Spleen (tissue), 7 donors: ENCODE measurements at regions not wholly inside any gene's neighbourhood (a gene's known extent, or its start where the extent isn't known, plus 50 kb on each side); places are given as distances from the start of the nearest gene placed in this dataset.

Experiments
- CTCF ChIP-seq, 11 experiments: fragments of 200-600 bp in 7 of 11; fragments of 450-650 bp in 4 of 11; sonication (generic) in 4 of 11; IDR thresholded peaks in 8 of 11; conservative IDR thresholded peaks in 3 of 11; 1 replicate in 7 of 11; 2 replicates in 4 of 11; pipeline versions ENCODE4 v1.4.0 to v1.8.0; 2016 to 2021; ENCODE audit warnings: antibody characterized with exemption in 11 of 11, inconsistent platforms in 4 of 11, mild to moderate bottlenecking in 1 of 11
- POLR2A ChIP-seq, 3 donors: fragments of 450-650 bp; IDR thresholded peaks; one replicate each; pipeline ENCODE4 v1.5.1; 2017; ENCODE audit warnings: antibody characterized with exemption in 3 of 3, mild to moderate bottlenecking in 1 of 3
- POLR2AphosphoS5 ChIP-seq, 3 donors: sonication (generic); formaldehyde crosslinking; IDR thresholded peaks; one replicate each; pipeline ENCODE4 v1.5.1; 2017; ENCODE audit warnings: antibody characterized with exemption in 3 of 3
- donor health status: DM: no; HTN: no; CAD: no; lungs with moderate emphysema.
- donor health status: DM: no; HTN: no; CAD: no.
- donor health status: DM: no; HTN: no; CAD: no.

GRCh38 chr13:39119422-39119821, 81.2 kb downstream of the NHLRC3 start:
- TF ChIP-seq CTCF (IDR thresholded peaks at IDR 0.05 in 8 of 11, conservative IDR thresholded peaks at IDR 0.05 in 3 of 11) (no peak), POLR2A (IDR thresholded peaks at IDR 0.05) (no peak), POLR2AphosphoS5 (IDR thresholded peaks at IDR 0.05) (no peak)
